NCI-H146 treated with DMSO at 0.1 percent for 48 hours (cell line): ENCODE measurements at regions not wholly inside any gene's neighbourhood (a gene's known extent, or its start where the extent isn't known, plus 50 kb on each side); places are given as distances from the start of the nearest gene placed in this dataset.
"Not testable (repeated sequence)": the region's sequence is repeated elsewhere in the genome, so short reads cannot be mapped to it uniquely, and the experiment has no call there.

Source experiments
- DNase-seq: peaks from one replicate; lab custom pipeline; 2025; ENCODE audit not compliant: unreplicated experiment; lab: John Stamatoyannopoulos, UW

DNA sequence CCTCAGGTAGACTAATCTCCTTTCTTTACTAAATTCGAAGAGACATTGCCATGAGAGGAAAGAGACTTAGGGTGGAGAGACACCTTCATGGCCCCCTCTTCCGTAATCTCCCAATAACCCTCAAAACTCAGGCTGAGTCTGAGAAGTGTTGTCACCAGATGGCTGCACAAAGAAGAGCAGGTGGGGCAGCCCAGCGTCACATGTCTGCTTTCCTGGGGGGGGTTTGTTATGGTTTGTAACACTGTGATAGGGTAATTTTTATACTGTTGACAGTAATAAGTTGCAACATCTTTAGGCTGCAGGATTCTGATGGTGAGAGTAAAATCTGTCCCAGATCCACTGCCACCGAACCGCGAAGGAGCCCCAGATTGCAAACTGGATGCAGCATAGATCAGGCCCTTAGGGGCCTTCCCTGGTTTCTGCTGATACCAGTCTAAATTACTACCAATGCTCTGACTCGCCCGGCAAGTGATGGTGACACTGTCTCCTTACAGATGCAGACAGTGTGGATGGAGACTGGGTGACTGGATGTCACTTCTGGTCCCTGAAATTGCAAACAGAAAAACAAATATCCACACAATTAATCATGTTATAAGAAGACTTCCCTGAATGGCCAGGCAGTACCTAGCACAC lies 595.1 kb downstream of the RPIA start:
- DNase-seq: not testable (repeated sequence)

DNA sequence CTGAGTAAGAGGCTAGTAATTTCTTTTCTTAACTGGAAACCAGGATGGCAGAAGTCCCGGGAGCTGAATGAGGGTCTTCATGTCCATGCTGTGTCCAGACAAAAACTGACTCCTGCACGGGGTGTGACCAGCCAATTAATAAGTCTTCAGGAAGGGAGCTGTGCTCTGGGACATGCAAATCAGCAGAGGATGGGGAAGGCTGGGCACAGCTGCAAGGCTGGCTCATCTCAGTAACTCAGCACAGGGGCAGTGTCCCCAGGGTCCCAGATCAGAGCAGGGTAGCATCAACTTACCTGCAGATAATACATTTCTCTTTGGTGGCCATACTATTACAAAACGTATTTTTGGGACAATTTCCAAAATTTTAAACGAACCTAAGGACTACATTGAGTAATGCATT lies 595.6 kb downstream of the RPIA start:
- not testable (repeated sequence) for DNase-seq

DNA sequence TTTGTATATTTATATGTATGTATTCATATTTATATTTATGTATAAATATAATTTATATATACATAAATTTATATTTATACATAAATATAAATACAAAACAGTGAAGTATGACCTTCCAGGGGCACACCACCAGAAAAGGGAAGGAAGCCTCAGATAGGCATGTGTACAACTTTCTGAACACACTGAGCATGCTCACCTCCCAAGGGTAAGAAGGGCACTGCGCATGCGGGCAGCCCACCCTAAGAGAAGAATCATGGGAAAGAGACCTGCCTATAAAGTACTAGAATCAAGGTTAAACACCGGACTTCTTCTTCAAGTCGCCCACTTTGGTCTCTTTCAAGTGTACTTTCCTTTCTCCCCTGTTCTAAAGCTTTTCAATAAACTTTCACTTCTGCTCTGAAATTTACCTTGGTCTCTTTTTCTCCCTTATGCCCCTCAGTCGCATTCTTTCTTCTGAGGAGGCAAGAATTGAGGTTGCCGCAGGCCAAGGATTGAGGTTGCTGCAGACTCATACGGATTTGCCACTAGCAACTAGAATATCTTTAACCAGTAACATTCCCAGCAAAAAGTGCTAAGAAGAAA lies 600.3 kb downstream of the RPIA start:
- DNase-seq: not testable (repeated sequence)

DNA sequence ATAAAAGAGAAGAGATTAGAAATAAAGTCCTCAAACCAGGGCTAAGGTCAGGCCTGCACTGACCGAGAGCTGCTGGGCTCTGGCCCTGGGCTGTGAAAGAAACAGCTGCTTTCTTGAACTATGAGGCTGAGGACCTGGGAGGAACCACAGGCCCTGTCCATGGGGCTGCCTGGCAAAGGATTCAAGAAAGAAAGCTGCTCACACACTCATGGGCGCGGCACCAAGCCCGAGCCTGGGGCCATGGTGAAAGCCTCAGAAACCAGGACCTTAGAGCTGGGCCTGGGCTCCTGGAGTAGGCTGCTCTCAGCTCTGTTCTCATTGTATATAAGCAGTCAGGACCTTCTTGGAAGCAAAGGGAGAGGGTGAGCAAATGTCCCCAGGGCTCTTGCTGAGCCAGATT lies 601.9 kb downstream of the RPIA start:
- not testable (repeated sequence) for DNase-seq

DNA sequence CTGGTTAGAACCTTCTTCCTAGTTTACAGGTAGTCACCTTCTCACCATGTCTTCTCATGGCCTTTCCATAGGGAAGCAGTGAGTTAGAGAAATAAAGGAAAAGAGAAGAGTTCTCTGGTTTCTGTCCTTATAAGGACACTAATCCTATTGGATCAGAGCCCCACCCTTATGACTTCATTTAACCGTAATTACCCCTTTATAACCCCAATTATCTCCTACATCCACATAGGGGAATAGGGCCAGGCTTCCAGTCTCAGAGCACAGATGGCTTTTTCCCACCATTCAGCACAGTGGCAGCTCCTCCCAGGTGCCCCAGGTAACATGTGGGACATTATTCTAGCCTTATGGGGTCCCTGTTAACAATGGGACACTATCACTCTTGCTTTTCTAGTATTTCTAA lies 602.9 kb downstream of the RPIA start:
- DNase-seq: not testable (repeated sequence)

DNA sequence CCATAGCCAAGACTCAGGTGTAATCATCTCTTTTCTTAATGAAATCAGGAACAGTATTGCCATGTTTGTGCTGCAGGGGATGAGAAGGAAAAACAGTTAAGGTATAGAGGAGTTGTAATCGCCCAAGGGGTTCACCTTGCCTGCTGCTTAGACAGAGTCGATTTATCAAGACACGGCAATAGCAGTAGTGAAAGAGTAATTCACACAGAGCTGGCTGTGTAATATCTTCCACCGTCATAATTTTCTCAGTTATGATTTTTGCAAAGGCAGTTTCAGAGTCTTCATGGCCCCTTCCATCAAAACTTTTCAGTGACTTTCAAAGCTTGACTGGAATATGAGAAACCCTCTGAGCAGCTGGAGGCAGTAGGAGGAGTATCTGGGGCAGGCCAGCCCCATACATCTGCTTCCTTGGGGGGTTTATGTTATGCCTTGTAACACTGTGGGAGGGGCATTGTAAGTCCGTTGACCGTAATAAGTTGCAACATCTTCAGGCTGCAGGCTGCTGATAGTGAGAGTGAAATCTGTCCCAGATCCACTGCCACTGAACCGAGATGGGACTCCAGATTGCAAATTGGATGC lies 605.4 kb downstream of the RPIA start:
- not testable (repeated sequence) for DNase-seq

DNA sequence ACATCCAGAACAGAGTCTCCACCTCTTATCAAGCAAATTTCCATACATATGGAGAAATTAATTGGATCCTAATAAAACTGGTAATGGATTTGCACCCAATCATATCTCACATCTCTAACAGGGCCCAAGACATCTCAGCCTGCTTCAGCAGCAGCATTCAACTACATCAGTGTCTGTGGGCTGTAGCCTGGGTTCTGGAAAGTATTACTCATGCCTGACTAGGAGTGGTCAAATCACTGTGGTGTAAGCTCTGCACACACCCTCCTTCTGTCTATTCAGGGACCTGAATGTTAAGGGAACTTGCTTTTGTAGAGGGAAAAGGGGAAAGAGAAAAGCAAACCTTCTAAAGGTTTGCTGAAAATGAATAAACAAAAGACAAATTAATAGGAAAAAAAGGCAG lies 607.7 kb downstream of the RPIA start:
- DNase-seq: not testable (repeated sequence)

DNA sequence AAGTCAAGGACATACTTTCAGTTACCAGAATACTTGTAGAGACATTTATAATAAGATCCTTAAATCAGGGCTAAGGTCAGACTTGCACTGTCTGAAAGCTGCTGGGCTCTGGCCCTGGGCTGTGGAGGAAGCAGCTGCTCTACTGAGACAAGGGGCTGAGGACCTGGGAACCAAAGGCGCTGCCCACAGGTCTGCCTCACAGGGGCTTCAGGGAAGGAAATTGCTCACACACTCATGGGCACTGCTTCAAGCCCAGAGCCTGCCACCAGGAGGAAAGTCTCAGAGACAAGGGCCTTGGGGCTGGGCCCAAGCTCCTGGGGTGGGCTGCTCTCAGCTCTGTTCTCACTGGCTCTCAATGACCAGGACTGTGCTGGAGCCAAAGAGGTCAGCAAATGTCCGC lies 614.1 kb downstream of the RPIA start:
- DNase-seq: not testable (repeated sequence)

DNA sequence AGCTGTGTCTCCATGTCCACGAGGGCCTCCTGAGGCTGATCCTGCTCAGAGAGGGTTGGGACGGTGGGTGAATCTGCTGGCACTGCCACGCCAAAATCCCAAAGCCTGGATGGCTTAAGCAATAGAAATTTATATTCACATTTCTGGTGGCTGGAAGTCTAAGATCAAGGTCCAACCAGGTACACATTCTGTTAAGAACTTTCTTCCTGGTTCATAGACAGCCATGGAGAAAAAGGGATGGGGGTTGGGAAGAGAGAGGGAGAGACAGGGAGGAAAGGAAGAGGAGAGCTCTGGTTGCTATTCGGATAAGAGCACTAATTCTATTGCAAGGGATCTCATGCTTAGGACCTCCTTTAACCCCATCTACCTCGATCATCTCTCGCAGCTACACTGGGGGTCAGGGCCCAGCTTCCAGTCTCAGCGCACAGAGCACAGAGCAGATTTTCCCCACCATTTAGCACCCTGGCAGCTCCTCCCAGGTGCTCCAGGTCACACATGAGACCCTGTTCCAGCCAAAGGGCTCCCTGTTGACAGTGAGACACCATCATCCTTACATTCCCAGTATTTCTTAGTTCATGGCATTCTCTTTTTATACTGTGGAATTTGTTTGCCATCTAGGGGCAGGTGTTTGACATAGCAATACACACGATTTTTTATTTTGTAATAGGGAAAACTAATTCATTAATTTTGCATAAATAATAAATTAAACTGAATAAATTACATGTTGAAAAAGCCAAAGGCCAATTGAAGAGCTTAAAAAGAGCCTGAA lies 615.6 kb downstream of the RPIA start:
- DNase-seq: not testable (repeated sequence)

DNA sequence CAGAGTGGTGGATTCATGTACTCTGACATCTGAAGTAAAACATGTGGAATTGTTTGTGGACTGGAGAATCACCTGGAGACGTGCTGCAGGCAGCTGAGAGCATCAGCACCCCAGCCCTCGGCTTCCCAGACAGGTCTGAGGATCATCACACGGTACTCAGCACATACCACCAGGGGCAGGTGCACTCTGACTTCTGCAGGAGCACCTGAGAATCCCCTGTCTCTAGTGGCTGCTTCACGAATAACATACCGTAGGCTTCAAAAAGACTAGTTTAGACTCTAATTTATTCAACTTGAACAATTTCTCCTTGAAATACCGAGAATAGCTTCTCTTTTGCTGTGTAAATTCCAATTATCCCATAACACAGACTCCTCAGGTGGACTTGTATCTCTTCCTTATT lies 627.5 kb downstream of the RPIA start:
- DNase-seq: not testable (repeated sequence)

DNA sequence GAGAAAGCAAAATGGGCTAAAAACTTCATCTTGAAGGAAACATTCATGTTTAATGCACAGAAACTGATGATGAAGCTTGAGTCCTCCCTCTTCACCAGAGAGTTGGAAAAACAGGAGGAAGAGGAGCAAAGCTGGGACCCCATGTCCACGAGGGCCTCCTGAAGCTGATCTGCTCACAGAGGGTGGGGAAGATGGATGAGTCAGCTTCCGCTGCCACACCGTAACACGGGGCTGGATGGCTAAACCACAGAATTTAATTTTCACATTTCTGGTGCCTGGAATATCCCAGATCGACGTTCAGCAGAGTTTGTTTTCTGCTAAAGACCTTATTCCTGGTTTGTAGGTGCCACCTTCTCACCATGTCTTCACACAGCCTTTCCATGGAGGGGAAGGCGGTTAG lies 634.4 kb downstream of the RPIA start:
- DNase-seq: not testable (repeated sequence)

DNA sequence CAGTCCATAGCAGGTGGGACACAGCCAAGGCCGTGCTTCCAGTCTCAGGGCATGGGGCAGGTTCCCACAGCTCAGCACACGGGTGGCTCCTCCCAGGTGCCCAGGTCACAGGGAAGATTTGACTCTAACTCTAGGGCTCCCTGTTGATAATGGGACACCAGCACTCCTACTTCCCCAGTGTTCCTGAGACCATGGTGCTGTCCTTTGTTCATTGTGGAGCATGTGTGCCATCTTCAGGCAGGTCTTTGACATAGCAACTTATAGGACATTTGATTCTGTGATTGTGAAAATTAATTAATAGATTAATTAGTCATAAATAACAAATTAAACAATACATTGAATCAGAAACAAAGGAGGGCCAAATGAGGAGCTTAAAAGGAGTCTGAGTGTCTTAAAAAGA lies 635.0 kb downstream of the RPIA start:
- DNase-seq: not testable (repeated sequence)

DNA sequence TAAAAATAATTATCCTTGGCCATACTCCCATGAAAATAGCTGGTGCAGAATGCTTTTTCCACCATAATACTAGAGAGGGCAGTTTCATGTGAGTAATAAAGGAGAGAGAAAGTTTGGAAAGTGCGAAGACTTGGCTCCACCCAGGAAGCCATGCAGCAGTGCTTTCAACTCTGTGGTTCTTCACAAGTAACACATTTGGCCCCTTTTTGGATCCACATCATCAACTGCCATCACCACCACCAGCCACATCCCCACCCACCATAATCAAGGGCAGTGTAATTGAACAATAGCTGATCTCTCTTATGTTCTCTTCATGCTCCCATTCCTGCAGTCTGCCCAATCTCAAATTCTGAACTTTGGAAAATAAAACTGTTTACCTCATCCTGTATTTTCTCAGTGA lies 637.3 kb downstream of the RPIA start:
- DNase-seq: not testable (repeated sequence)
